Smooth muscle cell (in vitro differentiated cells): ENCODE measurements at regions not wholly inside any gene's neighbourhood (a gene's known extent, or its start where the extent isn't known, plus 50 kb on each side); places are given as distances from the start of the nearest gene placed in this dataset.
"Not testable (repeated sequence)": the region's sequence is repeated elsewhere in the genome, so short reads cannot be mapped to it uniquely, and the experiment has no call there.

Source experiments
- DNase-seq: peaks from one replicate; lab custom pipeline; 2025; ENCODE audit not compliant: unreplicated experiment; lab: John Stamatoyannopoulos, UW
- H2AFZ ChIP-seq: fragments of 200-600 bp; sonication (generic); 2 replicates; pipeline ENCODE4 v1.6.0; 2016; ENCODE audit warnings: antibody characterized with exemption, low read depth, mild to moderate bottlenecking
- H3F3A ChIP-seq: fragments of 200-600 bp; sonication (generic); 2 replicates; pipeline ENCODE4 v1.6.0; 2017; ENCODE audit warnings: antibody characterized with exemption, low read depth
- H3K27ac ChIP-seq: fragments of 200-600 bp; sonication (generic); 2 replicates; pipeline ENCODE4 v1.5.1; 2016; ENCODE audit warnings: low read depth, mild to moderate bottlenecking
- H3K27me3 ChIP-seq: fragments of 200-600 bp; sonication (generic); 2 replicates; pipeline ENCODE4 v1.6.1; 2016; ENCODE audit warnings: low read depth, mild to moderate bottlenecking
- H3K36me3 ChIP-seq: fragments of 200-600 bp; sonication (generic); 2 replicates; pipeline ENCODE4 v1.5.1; 2016; ENCODE audit warnings: low read depth
- H3K4me1 ChIP-seq: fragments of 200-600 bp; sonication (generic); 2 replicates; pipeline ENCODE4 v1.5.1; 2016; ENCODE audit warnings: low read depth
- H3K4me2 ChIP-seq: fragments of 200-600 bp; sonication (generic); 2 replicates; pipeline ENCODE4 v1.6.0; 2016; ENCODE audit warnings: mild to moderate bottlenecking
- H3K4me3 ChIP-seq: fragments of 200-600 bp; sonication (generic); 2 replicates; pipeline ENCODE4 v1.5.1; 2016; ENCODE audit warnings: mild to moderate bottlenecking
- H3K79me2 ChIP-seq: fragments of 200-600 bp; sonication (generic); 2 replicates; pipeline ENCODE4 v1.6.0; 2016; ENCODE audit warnings: low read depth, mild to moderate bottlenecking
- H3K9ac ChIP-seq: fragments of 200-600 bp; sonication (generic); 2 replicates; pipeline ENCODE4 v1.6.0; 2016; ENCODE audit warnings: low read depth
- H3K9me3 ChIP-seq: fragments of 200-600 bp; sonication (generic); replicated peaks from 2 replicates; pipeline ENCODE4 v1.5.1; 2016; ENCODE audit warnings: low read depth
- H4K20me1 ChIP-seq: fragments of 200-600 bp; sonication (generic); 2 replicates; pipeline ENCODE4 v1.6.0; 2016; ENCODE audit warnings: low read depth
- CTCF ChIP-seq: fragments of 200-600 bp; sonication (generic); IDR thresholded peaks from 2 replicates; pipeline ENCODE4 v1.5.1; 2017; ENCODE audit warnings: borderline replicate concordance, mild to moderate bottlenecking, antibody characterized with exemption; ENCODE audit not compliant: insufficient read depth, poor library complexity, severe bottlenecking
- WGBS: methylation state at CpG from one replicate; pipeline ENCODE4 v1.1.7; 2016; ENCODE audit warnings: low lambda C conversion rate; 5-methylcytosine and 5-hydroxymethylcytosine counted together

- no peaks in the 10 kb centered on the region for H3K9me3 ChIP-seq
- H3K27ac ChIP-seq, result no peak overlapping the region
- no peaks in the 10 kb centered on the region for H4K20me1 ChIP-seq
- no peak overlapping the region for H3K4me2 ChIP-seq
- no peaks in the 10 kb centered on the region for H3F3A ChIP-seq
- H2AFZ ChIP-seq, result no peak overlapping the region
- no peaks in the 10 kb centered on the region for H3K27me3 ChIP-seq
- no peaks in the 10 kb centered on the region for H3K79me2 ChIP-seq
- H3K4me1 ChIP-seq, result no peaks in the 10 kb centered on the region
- no peak for DNase-seq
- H3K9ac ChIP-seq, result no peak overlapping the region
- no peak overlapping the region for H3K4me3 ChIP-seq
- WGBS, result 73% methylated on average over 2 of the region's 2 CpGs
- no peak for TF ChIP-seq CTCF
- no peaks in the 10 kb centered on the region for H3K36me3 ChIP-seq
Measured at GRCh38 chr10:16195894-16196293, 240.9 kb upstream of the PTER start.

DNA sequence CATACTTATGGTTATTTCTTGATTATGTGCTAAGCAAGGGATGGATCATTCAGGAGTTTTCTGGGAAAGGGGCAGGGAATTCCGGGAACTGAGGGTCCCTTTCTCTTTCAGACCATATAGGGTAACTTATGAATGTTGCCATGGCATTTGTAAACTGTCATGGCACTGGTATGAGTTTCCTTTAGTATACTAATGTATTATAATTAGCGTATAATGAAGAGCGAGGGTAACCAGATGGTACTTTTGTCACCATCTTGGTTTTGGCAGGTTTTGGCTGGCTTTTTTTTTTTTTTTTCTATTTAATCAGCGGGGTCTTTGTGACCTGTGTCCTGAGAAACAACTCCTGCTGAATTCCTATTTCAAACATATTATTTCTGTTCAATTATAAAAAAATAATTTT, 237.6 kb upstream of the PTER start:
- WGBS, result 95% methylated on average over 4 of the region's 4 CpGs
- Histone ChIP-seq H4K20me1 (no peaks in the 10 kb centered on the region), H3K79me2 (no peaks in the 10 kb centered on the region)

DNA sequence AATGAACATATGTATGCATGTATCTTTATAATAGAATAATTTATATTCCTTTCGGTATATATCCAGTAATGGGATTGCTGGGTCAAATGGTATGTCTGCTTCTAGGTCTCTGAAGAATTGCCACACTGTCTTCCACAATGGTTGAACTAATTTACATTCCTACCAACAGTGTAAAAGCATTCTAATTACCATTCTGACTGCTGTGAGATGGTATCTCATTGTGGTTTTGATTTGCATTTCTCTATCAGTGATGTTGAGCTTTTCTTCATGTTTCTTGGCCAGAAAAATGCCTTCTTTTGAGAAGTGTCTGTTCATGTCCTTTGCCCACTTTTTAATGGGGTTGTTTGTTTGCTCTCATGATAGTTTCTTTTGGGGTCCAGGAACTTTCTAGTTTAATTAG, 213.2 kb upstream of the PTER start:
- H3K9me3 ChIP-seq, H3K79me2 ChIP-seq, H4K20me1 ChIP-seq, H3F3A ChIP-seq, H3K4me1 ChIP-seq, DNase-seq, H3K9ac ChIP-seq, H3K4me2 ChIP-seq, H3K36me3 ChIP-seq, H2AFZ ChIP-seq, H3K4me3 ChIP-seq, H3K27ac ChIP-seq, H3K27me3 ChIP-seq: not testable (repeated sequence)
- 93% methylated on average over 1 of the region's 1 CpG for WGBS

More for the DNA sequence above, 237.6 kb upstream of the PTER start:
- Histone ChIP-seq H3K4me2 (no peak overlapping the region), H3K9ac (no peak overlapping the region), H3K27ac (no peak overlapping the region), H2AFZ (no peak overlapping the region), H3K4me1 (no peaks in the 10 kb centered on the region), H3K4me3 (no peak overlapping the region), H3K9me3 (no peaks in the 10 kb centered on the region), H3K27me3 (no peaks in the 10 kb centered on the region), H3F3A (no peaks in the 10 kb centered on the region), H3K36me3 (no peaks in the 10 kb centered on the region)
- no peak for DNase-seq
- no peak for TF ChIP-seq CTCF

DNA sequence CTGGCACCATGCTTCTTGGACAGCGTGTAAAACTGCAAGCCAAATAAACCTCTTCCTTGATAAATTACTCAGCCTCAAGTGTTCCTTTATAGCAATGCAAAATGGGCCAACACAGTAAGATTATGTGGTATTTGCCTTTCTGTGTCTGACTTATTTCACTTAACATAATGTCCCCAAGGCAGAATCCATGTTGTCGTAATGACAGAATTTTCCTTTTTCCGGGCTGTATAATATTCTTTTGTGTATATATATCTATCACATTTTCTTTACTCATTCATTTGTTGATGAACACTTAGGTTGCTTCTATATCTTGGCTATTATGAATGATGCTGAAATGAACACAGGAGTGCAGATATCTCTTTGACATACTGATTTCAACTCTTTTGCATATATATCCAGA, 209.1 kb upstream of the PTER start:
- no peak for DNase-seq
- TF ChIP-seq CTCF, result no peak
- WGBS, result 93% methylated on average over 3 of the region's 3 CpGs
- H3K79me2 ChIP-seq, result no peaks in the 10 kb centered on the region
- H3K9me3 ChIP-seq, result no peaks in the 10 kb centered on the region
- no peaks in the 10 kb centered on the region for H3F3A ChIP-seq
- no peak overlapping the region for H3K4me2 ChIP-seq
- H3K4me3 ChIP-seq, result no peak overlapping the region
- H3K27me3 ChIP-seq, result no peaks in the 10 kb centered on the region
- H2AFZ ChIP-seq, result no peak overlapping the region
- no peaks in the 10 kb centered on the region for H3K4me1 ChIP-seq
- no peaks in the 10 kb centered on the region for H4K20me1 ChIP-seq
- H3K36me3 ChIP-seq, result no peaks in the 10 kb centered on the region
- no peak overlapping the region for H3K9ac ChIP-seq
- no peak overlapping the region for H3K27ac ChIP-seq
